GM19240 (cell line): ENCODE measurements at regions not wholly inside any gene's neighbourhood (a gene's known extent, or its start where the extent isn't known, plus 50 kb on each side); places are given as distances from the start of the nearest gene placed in this dataset.

Experiments
- DNase-seq: peaks from one replicate; pipeline ENCODE4 v3.0.0; 2011; ENCODE audit warnings: low spot score; ENCODE audit not compliant: insufficient read length

- DNase-seq = no peak
Observed at GRCh38 chr4:180674619-180675358, 1568.4 kb upstream of the TENM3 start.

DNA sequence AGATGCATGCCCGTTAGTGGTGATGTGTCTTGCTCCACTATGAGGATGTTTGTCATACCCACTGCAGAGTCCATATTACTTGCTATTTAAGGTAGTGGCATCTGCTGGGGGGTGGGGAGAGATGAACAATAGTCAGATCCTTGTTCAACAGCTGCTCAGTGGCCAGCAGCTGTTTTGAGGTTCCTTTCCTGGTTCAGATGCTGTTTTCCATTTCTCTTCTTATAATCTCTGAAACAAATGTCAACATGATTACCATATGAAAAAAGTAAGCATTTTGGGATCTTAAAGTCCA lies 1567.9 kb upstream of the TENM3 start:
- no peak for DNase-seq

DNA sequence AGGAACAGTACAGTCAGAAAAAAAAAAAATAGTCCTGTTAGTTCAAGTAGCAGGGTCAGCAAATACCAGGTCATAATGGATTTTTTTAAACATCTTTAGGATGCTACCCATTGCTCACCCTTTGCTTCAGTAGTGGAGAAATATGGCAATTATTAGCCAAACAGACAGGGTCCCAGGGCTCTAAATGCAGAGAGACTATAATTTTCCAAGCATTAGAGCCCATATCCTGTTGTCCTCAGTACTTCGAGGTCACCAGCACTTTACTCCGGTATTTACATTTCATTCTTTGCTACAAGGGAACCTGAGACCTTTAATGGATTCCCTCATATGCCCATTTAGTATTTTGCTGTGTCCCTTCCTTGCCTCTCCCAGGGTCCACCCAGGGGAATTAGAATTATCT lies 1562.9 kb upstream of the TENM3 start:
- no peak for DNase-seq

DNA sequence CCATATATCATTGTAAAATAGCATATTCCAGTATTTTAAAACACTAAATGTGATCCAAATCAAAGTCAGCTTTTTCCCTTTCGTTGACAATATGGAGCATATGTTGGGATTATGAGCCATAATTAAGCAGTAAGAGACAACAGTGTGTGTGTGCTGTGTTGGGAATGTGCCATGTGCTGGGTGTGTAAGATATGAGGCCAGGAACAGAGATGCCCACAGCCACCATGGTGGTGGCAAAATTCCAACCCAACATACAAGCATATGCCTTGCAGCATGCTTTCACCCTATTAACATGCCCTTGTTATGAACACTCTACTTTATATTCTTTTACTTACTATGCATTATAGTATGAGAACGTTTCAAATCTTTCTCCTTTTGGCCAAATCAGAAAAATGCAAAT lies 1560.4 kb upstream of the TENM3 start:
- DNase-seq = no peak

- DNase-seq = no peak
Observed at GRCh38 chr4:180683186-180683585, 1560.0 kb upstream of the TENM3 start.

DNA sequence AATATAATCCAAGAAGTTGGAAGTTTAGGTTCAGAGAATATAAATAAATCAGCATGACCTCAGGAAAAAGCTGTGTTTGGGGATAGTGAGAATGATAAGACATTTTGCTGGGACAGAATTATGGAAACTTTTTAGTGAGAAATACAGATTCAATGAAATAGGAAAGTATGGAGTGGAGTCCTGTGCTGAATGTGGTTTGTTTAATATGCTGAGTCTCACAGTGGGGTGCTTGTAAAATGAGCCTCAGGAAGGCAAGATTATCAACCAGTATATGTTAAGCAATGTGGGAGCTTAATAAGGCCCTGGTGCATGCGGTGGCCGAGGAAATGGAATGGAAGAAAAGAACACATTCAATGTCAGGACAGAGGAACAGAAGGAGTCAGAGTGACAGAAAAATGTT lies 1554.7 kb upstream of the TENM3 start:
- no peak for DNase-seq

- DNase-seq = no peak
Observed at GRCh38 chr4:180694875-180695274, 1548.3 kb upstream of the TENM3 start.

- no peak for DNase-seq
Observed at GRCh38 chr4:180695851-180696250, 1547.4 kb upstream of the TENM3 start.

DNA sequence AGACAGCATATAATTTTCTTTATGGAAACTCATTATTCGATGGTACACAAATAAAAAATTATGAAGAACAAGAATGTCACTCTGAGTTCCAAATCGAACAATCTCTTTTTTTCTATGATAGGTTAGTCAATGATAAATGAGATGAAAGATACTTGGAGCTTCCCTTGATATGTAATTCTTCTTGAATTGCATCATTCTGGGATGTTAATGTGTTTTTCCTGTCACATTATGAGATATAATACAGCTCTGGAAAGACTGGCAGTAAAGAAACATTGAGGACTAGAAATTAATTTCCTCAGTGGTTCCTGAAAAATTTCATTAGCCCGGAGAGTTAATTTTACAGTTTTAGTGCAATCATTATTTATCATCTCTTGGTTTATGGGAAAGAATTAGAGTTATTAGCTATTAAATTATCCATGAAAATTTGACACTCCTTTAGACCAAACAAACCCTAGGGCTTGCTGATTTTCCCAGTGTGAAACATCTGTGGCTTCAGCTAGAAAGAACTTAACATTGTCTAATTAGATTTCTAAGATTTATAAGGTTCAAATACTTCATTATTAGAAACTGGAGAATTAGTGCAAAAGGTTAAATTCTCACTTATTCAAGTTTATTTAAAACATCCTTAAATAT lies 1546.6 kb upstream of the TENM3 start:
- no peak for DNase-seq

- DNase-seq = no peak
Observed at GRCh38 chr4:180698550-180699195, 1544.5 kb upstream of the TENM3 start.

GRCh38 chr4:180706766-180707165 lies 1536.4 kb upstream of the TENM3 start:
- DNase-seq = no peak

- DNase-seq = no peak
Observed at GRCh38 chr4:180710628-180711337, 1532.4 kb upstream of the TENM3 start.

DNA sequence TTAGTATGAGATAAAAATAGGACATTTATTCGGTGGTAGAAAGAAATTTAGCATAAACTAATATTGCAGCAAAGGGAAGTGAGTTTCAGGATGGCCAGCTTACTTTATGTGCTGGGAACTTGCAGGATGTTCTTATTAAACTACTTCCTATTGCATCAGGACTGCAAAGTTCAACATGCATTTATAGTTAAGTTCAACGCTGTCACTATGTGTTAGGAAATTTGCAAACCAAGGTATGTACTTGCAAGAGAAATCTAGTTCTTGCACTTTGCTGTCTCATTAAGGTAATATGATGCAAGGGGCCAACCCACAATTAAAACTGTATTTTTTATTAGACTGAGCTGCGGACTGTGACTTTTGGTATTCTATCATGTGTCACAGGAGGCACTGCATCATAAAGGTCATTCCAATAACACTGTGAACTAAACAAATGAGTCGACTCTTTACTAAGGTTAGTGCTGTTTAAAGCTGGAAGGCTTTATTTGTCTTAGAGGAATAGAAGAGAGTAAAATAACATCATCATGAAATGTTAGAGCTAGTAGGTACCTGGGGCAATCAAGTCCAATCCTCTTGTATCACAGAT lies 1525.7 kb upstream of the TENM3 start:
- no peak for DNase-seq

GRCh38 chr4:180721356-180721755 lies 1521.8 kb upstream of the TENM3 start:
- DNase-seq = no peak

GRCh38 chr4:180726611-180727010 lies 1516.6 kb upstream of the TENM3 start:
- DNase-seq = no peak

GRCh38 chr4:180727478-180727877 lies 1515.7 kb upstream of the TENM3 start:
- no peak for DNase-seq

DNA sequence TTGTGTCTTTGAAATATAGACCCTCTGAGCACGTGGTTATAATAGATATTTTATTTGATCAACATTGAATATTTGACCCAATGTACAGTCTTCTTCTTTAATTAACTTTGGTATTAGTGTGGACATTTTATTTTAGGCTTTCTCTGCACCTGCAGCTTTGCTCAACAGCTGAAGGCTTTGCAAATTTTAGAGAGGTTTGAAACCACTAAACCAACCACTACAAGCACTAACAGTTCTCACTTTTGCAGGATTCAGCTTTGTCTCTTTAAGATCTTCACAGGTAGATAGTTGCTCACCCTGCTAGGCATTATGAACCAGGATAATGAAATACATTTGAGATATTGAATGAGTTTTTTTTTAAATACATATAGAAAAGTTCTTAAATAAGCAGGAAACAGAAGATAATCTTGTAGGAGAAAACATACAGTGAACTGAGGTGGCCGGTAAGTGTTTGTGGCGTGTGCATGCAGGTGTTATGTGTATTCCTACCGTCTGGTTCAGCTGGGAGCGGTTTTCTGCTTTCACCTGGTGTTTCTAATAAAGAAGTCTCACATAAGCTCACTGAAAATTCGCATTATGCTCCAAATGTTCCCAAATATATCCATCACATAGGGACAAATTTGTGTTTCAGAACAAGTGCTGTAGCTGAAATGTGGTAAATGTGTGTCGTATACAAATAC lies 1508.3 kb upstream of the TENM3 start:
- DNase-seq = no peak

GRCh38 chr4:180741703-180742102 lies 1501.5 kb upstream of the TENM3 start:
- DNase-seq = no peak

DNA sequence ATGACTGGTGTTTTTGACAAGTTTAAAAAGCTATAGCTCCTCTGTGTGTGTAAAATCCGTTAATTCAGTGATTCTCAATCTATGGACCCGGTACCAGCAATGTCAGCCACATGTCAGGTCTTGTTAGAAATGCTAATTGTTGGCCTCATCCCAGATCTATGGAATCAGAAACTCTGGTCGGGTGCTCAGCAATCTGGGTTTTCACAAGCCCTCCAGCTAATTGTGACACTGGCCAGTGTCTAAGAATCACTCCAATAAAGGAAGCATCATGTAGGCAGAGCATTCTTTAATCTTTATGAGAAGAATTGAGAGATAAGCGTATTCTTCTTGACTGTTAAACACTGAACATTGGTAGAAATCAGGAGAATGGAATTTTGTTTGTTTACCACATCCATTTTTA lies 1498.2 kb upstream of the TENM3 start:
- DNase-seq = no peak

GRCh38 chr4:180751009-180751408 lies 1492.2 kb upstream of the TENM3 start:
- no peak for DNase-seq

- DNase-seq = no peak
Observed at GRCh38 chr4:180757927-180758326, 1485.3 kb upstream of the TENM3 start.
